D341Med (cell line): ENCODE measurements at regions not wholly inside any gene's neighbourhood (a gene's known extent, or its start where the extent isn't known, plus 50 kb on each side); places are given as distances from the start of the nearest gene placed in this dataset.

Experiments
- DNase-seq: peaks from one replicate; pipeline ENCODE4 v3.0.0; 2012; ENCODE audit warnings: low spot score

DNA sequence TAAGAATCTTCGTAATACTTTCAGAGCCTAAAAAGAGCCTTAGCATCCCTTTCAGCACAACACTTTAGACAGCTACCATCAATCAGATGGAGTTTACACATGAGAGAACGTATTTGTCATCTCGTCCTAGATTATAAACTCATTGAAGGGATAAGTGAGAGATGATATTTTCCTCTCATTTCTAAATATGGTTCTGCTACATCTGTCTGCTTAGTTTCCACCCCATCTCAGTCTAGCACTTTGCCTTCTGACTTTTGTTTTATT, 208.4 kb upstream of the CD180 start:
- no peak for DNase-seq

DNA sequence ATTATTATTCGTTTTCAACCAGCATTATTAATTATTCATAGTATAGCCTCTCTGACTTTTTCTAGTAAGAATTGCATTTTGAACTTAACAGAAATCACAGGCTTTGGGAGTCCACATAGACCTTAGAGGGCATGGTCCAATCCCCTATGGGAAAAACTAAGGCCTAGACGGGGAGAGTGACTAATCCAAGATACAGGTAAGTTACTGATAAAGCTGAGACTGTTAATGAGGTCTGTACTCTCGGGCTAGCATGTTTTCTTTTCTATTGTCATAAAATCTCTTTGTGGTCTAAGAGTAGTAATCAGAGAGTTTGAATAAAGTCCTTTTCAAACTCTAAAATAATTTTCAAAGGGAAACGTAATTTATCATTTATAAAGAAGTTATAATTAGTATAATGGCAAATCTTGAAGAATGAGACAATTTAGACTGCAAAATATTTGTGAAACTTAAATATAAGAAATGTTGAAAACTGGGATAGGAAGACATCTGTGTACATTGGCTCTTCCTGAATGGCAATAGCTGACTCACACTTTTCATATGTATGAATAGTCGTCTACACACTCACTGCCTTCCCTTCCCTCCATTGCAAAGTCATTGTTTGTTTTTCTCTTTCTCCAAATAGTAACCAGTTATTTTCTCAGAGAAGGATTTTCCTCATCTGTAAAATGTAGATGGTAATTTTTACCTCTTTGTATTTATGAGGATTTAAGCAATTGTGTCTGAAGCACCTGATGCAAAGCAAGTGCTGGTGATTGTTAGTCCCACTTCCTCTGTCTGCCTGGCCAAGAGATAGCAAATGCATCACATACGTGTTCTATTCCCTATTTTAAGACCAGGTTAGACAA, 207.9 kb upstream of the CD180 start:
- DNase-seq, result no peak

DNA sequence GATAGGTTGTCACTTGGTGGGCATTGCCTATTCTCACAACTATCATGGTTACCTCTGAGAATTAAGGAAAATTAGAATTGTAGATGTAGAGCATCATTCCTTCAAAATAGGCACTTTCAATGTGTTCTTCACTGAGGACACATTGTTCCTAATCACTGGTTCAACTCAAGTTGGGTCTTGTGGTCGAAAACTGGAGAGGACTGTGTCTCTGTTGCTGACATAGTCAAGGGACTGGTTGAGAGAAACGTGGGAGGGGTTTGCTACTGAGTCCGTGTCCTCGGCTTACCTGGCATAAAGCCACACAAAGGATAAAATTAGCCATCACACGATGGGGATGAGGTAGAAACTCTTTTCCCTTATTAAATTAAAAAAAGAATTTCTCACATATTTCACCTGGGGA, 205.9 kb upstream of the CD180 start:
- DNase-seq, result no peak

DNA sequence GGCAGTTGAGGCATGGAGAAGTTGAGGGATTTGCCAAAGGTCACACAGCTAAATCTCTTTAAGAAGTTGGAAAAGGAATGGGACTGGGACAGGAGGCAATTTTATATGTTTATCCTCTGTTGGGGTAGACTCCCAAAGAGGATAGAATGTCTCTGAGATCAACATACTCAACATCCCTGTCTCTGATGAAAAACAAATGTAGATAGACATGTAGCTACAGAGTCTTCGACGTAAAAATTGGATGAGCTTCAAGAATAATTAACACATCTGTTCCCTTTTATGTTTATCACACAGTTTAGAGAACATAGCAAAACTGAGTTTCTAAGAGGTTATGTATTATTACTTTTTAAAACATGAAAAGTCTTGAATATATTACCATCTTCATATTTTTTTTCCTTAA, 204.6 kb upstream of the CD180 start:
- no peak for DNase-seq

DNA sequence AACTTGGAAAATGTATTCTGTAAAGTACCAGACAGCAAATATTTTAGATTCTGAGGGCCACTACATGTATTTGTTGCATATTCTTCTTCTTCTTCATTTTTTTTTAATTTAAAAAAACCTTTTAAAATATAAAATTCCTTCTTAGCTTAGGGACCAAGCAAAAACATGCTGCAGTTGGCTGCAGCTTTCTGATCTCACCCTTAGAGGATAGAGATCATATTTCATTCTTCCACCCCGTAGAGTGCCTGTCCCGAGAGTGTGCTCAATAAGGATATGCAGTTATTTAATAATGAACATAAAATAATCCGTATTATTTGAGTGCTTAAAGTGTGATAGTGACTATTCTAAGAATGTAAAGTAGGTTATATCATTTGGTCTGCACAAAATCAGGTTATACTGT, 204.2 kb upstream of the CD180 start:
- DNase-seq, result no peak

DNA sequence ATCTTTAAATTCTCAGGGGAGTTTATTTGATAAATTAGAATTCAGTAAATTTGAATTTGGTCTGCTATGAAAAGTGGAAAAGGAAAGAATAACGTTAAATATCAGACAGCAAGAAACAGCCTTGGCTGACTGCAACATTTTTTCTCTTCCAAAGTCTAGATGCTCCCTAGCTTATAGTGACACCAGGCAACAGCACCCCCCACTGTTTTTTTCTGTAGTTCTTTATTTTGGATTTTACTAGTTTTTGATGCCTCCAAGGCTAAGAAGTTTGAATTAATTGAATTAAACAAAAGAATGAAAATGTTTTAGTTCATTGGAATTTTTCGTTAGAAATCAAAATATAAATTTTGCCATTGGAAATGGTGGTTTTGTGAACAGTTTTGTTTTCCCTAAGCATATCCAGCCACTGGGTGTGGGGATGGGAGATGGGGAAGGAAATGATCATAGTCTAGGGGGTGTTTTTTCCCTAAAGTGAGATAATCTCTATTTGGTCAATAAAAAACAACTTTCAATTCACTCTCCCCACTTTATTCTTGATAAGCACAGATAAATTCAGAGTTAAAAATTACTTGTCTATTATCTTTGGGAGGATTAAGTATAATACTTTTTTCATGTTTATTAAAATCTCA, 199.3 kb upstream of the CD180 start:
- no peak for DNase-seq

DNA sequence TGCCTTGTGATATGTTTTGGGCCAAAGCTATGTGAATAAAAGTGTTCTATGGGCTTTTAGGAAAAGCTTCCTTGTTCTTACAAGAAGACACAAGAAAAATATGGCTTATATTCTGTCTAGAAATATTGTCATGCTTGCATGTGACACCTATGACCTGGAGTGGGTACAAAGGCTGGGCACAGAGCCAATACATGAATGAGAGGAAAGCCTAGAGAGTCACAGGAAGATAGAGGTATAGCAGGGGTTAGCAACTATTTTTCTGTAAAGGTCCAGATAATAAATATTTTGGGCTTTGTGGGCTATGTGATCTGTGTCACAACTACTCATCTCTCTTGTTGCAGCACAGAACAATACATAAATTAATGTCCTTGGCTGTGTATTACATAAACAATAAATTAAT, 196.6 kb upstream of the CD180 start:
- DNase-seq, result no peak

DNA sequence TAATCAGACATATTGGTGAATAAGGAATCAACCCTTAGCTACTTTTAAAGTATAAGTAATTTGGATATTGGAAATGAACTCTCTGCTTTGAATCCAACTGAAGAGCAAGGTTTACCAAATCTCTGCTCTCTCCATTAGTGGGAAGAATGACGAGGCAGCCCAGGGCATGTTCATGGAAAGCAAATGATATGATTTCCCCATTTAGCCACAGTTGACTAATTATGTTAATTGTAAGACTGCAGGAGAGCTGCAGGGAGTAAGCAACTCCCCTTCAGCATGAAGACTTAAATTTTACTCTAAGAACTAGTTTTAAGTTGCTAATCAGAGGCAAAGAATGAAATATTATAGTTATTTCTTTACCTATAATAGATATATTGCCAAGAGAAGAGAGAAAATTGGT, 194.3 kb upstream of the CD180 start:
- DNase-seq, result no peak

DNA sequence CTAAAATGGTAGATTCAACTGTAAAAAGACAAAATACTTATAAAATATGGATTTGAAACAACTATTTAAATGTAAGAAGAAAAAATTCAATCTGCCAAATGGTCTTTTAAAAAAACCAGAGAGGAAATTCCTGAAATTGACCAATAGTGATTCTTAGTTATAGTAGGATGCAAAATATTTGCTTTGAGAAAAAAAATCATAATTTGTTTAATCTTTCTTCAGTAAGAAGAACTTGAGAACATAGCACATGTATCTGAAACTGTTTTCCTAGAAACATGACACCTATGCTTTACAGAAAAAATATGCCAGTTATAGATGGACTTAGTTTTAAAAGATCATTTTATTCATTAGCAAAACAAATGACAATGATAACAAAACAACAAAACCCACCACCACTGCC, 186.9 kb upstream of the CD180 start:
- no peak for DNase-seq

DNA sequence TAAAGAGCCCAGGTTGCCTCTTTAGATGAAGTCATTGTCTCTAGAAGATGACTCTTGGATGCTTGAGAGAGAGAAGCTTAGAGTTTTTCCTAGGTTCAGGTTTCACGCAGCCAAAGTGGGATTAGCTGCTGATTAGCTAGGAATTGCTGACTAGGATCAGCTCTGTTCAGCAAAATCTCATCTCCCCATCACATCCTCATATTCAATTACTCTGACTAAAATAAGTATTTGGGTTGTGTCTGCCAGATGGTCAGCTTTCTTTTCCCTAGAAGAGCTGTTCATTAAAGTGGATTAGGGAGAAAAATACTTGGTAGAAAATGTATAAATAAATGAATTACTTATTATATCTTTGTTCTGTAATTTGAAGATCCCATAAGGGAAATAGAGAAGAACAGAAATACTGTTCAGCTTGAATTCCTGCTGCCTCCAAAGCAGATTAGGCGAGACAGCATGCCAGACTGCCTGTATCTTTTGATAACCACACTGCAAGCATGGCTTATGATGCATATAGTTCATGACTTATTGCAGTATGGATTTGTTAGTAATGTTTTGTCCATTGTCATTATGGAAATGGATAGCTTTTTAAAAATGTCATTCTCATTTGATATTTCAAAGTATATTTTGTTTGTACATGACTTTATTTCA, 184.8 kb upstream of the CD180 start:
- DNase-seq, result peak; percentile 55

DNA sequence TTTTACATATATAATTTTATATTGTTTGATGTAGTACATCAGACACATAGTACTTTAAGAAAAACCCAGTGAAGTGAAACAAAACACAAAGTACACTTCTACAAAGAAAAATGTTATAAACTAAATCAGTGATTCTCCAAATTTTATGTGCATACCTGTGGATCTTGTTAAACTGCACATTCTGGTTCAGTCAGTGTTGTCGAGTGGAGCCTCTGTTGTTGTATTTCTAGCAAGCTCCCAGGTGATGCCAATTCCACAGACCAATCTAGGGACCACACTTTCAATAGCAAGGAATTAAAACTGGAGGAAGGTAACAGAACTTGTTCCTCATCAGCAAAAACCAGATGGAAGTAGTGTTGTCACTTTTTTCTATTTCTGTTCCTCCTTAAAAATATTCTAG, 183.8 kb upstream of the CD180 start:
- no peak for DNase-seq

DNA sequence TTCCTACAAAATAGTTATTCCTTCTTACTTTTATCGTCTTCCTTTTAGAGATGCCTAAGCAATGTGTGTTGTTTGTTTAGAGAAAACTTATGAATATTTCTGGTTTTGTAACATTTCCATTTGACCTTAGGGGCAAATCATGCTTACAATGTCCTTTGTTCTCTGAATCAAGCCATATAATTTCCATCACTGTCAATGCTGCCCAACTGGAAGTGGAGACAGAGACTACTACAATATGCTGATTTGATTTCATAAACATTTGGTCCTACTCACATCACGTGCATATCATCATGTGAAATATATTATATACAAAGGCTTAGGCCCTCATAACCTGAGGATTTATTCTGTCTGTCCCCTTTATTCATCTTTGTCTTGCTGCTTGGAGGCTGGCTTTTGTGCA, 183.2 kb upstream of the CD180 start:
- no peak for DNase-seq

DNA sequence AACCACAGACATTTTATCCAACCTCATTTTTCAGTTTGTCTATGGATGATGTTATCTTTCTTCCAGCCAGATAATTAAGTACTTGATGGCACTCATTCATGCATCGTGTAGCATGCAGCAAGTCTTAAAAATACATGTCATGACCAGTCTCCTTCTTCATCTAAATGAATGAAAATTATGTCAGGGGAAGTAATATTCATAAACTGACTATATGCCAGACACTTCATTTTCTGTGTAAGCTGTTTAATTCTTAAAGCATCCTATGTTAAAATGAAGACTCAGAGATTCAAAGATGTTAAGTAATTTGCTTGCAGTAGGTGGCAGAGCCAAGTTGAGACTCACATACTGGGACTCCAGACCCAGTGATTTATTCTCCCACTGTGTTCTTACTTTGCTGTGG, 181.7 kb upstream of the CD180 start:
- DNase-seq, result no peak

DNA sequence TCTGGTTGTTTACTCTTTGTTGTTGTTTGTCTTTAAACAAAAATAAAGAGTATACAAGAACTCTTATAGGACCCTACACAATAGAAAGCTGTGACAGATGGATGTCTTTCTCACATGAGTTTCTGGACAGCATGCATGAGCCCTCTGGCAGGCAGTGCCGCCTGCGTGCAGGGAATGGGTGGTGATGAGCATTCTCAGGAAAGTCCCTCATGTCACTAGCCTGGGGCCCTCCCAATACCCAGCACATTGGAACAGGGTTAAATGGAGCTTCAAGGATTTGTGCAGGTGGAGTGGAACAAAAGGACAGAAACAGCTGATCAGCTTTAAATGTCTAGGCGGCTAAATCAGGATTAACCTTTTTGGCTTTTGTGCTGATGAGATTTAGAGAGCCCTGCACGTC, 181.0 kb upstream of the CD180 start:
- DNase-seq, result peak; percentile 67

DNA sequence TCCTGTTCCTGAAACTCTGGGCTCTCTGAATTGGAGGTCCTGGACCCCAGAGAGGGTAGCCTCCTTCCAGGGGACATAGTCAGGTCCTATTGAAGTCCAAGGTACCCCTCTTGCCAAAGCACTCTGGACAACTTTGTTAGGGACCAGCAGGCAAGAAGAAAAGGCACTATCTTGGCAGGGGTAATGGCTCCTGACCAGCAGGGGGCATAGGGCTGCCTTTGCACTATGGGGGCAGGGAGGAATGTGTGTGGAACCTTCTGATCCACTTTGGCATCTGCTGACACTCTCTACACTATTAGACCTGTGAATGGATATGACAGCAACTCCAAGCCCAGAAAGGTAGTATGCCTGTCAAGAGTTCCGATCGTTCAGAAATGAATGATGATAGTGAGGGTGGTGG, 179.0 kb upstream of the CD180 start:
- DNase-seq, result no peak

DNA sequence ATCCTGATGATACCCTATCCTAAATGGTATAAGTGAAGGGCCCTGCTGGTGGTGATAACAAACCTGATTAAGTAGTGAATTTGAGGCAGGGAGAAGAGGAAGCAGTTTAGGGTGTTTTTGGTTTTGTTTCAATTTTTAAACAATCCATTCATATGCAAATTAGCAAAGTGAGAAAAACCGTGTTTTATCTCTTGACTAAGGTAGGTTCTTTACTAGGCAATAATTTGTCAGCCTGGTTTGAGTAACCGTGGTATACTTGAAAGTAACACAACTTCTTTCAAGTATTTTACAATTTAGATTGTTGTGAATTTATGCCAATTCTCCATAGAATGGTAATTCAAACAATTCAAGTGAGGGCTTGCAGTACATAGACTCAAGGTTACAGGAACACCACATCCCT, 177.8 kb upstream of the CD180 start:
- DNase-seq, result no peak

DNA sequence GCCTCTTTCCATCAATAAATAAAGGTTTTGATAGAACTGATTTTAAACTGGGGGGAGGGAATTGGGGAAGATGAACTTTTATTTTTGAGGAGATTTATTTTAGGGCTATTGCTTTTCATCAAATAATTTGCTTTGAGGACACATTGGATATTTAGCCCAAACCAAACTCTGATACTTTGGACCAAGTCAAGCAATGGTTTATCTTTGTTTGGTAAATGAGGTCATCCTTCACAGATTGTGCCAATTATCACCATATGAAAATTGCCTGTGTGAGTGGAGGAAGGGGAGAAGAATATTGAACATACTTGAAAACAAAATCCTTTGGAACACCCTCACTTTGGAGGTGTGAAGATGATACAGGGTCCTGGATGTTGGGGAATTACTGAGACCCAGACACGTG, 176.9 kb upstream of the CD180 start:
- no peak for DNase-seq

DNA sequence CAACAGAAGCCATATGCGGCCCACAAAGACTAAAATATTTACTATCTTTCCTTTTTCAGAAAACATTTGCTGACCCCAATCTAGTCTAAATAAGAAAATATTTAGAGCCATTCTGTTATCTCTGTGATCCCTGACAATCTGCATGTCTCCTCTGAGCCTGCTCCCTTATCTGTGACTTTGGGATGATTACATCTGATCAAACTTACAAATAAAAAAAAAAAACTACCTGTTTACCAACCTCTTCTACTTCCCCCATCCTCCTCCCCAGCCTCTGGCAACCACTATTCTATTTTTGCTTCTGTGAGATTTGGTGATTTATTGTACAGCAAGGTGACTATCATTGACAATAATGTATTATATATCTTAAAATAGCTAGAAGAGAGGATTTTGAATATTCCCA, 176.3 kb upstream of the CD180 start:
- DNase-seq, result no peak

DNA sequence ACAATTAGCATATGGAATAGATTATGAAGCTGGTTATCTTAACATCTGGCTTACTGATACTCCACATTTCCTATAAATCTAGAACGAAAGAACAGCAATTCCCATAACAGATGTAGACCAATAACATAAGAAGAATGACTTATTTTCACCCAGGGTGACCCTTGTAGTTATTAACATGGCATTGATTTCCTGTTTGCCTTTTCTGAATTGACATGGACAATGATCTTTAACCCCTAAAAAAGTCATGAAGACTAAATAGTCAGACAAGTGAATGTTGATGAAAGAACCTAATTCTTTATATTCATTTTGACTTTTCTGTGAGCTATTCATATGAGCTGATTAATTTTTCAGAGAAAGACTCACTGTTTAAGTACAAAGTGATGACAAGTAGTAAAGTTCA, 175.3 kb upstream of the CD180 start:
- DNase-seq, result no peak

DNA sequence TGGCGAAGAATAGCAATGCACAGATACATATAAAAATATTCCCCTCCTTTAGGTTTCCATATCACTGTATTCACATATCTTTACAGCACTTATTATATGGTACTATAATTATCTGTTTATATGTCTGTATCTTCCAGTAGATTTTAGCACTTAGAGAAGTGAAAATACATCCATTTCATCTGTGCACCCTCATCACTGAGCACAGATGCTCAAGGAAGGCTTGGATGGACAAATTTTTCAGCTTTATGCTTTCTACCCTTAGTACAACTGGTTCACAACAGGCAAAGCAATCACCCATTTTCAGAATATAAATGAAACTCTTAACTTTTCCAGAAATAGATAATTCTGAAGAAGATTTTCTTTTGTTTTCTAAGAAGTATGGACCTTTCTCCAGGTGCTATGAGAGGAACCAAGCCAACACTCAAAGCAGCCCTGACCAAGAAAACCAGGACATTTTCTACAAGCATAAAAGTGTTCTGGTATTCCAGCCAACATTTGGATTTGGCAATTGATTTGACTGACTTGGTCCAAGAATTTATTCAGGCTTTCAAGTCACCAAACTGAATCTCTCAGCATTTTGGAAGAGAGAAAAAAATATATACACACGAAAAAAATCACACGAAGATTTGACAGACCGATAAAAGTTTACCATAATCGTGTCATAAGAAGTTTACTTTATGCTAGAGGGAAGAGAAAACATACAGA, 170.2 kb upstream of the CD180 start:
- no peak for DNase-seq

DNA sequence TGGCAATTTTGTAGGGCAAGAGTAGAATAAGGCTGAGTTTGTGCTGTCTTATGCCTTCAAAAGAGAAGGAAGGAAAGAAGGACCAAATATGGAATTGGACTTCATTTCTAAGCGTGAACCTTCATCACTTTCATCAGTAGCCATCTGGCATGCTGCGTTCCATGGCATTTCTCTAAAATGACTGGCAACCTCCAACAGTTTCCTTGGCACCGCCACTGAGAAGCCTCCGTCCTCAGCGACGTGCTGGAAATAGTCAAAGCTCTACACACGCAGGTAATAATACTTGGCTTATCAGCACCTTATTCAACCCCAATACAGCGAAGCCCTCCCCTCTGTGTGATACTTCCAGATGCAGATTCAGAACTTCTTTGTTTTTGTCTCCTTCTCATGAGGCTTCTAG, 169.7 kb upstream of the CD180 start:
- DNase-seq, result no peak

DNA sequence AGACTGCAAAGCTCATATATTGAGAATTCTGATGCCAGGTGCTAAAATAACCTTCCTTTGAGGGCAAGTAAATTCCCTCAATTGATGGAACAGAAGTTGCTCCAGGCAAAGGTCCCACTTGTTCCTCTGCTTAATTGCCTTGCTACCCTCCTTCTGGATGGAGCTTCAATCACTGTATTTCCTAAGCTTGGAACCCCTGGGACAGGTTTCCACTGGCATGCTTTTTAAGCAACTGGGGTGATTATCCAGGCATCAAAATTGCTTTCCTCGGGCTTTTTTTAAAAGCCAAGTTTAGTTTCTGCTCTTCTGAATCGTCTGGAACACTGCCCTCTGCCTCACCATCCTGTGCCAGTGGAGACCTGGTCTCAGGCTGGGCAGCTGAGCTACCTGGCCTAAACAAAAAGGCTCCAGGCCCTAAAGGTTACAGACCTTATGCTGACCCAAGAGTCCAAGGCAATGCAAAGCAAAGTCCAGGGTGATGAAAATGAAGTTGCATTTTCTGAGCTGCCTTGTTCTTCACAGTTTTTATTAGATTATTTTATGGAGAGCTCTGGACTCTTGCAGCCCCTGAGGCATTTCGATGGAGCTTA, 167.9 kb upstream of the CD180 start:
- no peak for DNase-seq

DNA sequence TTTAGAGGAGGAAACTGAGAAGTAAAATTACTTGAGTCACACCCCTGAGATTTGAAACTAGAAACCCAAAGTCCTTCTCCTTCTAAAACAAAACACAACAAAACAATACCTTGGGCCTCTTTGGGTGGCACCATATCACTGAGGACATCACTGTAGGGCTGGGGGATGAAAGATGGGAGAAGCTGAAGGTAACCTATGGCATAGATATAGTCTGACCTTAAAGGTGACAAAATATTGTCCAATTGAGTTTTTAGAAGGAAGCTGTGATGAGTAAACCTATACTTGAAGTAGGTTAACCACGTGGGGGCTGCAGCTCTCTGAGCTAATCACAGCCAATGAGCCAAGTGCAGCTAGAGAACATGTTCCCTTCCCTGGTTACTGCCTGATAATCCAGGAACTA, 167.4 kb upstream of the CD180 start:
- DNase-seq, result no peak
